HEK293T (cell line): ENCODE measurements at regions not wholly inside any gene's neighbourhood (a gene's known extent, or its start where the extent isn't known, plus 50 kb on each side); places are given as distances from the start of the nearest gene placed in this dataset.
"Not testable (repeated sequence)": the region's sequence is repeated elsewhere in the genome, so short reads cannot be mapped to it uniquely, and the experiment has no call there.

ENCODE experiments used
- CTCF ChIA-PET: fragments of 350-600 bp; formaldehyde crosslinking; extraction: SDS; loops from one replicate; lab custom pipeline; 2021; ENCODE audit warnings: antibody characterized with exemption, inconsistent platforms; lab: Yijun Ruan, JAX
- POLR2A ChIA-PET: fragments of 350-600 bp; formaldehyde crosslinking; extraction: SDS; loops from one replicate; lab custom pipeline; 2020; ENCODE audit warnings: antibody characterized with exemption, inconsistent platforms; lab: Yijun Ruan, JAX
- DNase-seq: peaks from one replicate; pipeline ENCODE4 v3.0.0; 2012; ENCODE audit warnings: mixed read lengths; ENCODE audit errors: extremely low spot score
- ARNT ChIP-seq: fragments of 450-650 bp; IDR thresholded peaks from 2 replicates; pipeline ENCODE4 v1.6.1; 2017; ENCODE audit warnings: mild to moderate bottlenecking
- BHLHE40 ChIP-seq: fragments of 450-650 bp; IDR thresholded peaks from 2 replicates; pipeline ENCODE4 v1.6.1; 2016; ENCODE audit warnings: mild to moderate bottlenecking, moderate library complexity, borderline replicate concordance
- CTBP1 ChIP-seq: fragments of 450-650 bp; IDR thresholded peaks from 2 replicates; pipeline ENCODE4 v1.6.1; 2016; ENCODE audit warnings: borderline replicate concordance
- ELF4 ChIP-seq: fragments of 450-650 bp; IDR thresholded peaks from 2 replicates; pipeline ENCODE4 v1.6.1; 2017; ENCODE audit warnings: antibody characterized with exemption
- FOXA1 ChIP-seq: fragments of 450-650 bp; IDR thresholded peaks from 2 replicates; pipeline ENCODE4 v1.6.1; 2016; ENCODE audit warnings: mild to moderate bottlenecking
- FOXK2 ChIP-seq: fragments of 450-650 bp; IDR thresholded peaks from 2 replicates; pipeline ENCODE4 v1.6.1; 2016; ENCODE audit warnings: mild to moderate bottlenecking
- FOXM1 ChIP-seq: fragments of 450-650 bp; IDR thresholded peaks from 2 replicates; pipeline ENCODE4 v1.6.1; 2017; ENCODE audit warnings: mild to moderate bottlenecking, borderline replicate concordance
- HDGF ChIP-seq: fragments of 450-650 bp; IDR thresholded peaks from 2 replicates; pipeline ENCODE4 v1.6.1; 2017; ENCODE audit warnings: antibody characterized with exemption, borderline replicate concordance
- L3MBTL2 ChIP-seq: fragments of 450-650 bp; conservative IDR thresholded peaks from 2 replicates; pipeline ENCODE4 v1.6.1; 2016; ENCODE audit warnings: mild to moderate bottlenecking
- LEF1 ChIP-seq: fragments of 450-650 bp; IDR thresholded peaks from 2 replicates; pipeline ENCODE4 v1.6.1; 2017; ENCODE audit warnings: mild to moderate bottlenecking, borderline replicate concordance
- NFRKB ChIP-seq: fragments of 450-650 bp; IDR thresholded peaks from 2 replicates; pipeline ENCODE4 v1.6.1; 2016; ENCODE audit warnings: mild to moderate bottlenecking, moderate library complexity
- SP1 ChIP-seq: fragments of 450-650 bp; IDR thresholded peaks from 2 replicates; pipeline ENCODE4 v1.6.1; 2017
- SUZ12 ChIP-seq: fragments of 450-650 bp; IDR thresholded peaks from 2 replicates; pipeline ENCODE4 v1.6.1; 2016; ENCODE audit warnings: mild to moderate bottlenecking
- TARDBP ChIP-seq: fragments of 450-650 bp; IDR thresholded peaks from 2 replicates; pipeline ENCODE4 v1.6.1; 2016
- ZNF384 ChIP-seq: fragments of 450-650 bp; IDR thresholded peaks from 2 replicates; pipeline ENCODE4 v1.6.1; 2016
- TF ChIP-seq, protein P1 (sequence below): fragments of 450-650 bp; IDR thresholded peaks from 2 replicates; pipeline ENCODE4 v1.6.1; 2016

DNA sequence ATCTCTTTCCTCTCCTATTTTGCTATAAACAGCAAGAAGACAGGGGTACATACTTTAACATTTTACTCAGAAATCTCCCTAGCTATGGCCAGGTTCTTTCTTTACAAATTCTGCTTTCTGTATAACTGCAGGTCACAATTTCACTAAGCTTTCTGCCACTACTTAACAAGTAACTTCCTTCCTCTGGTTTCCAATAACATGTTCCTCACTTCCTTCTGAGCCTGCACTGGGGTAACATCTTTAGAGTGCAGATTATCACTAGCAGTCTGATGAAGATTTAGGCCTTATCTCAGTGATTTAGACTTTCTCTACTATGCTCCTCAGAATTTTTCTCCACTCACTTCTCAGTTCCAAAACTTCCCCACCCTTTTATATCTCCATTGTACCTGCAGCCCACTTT lies 1930.5 kb upstream of the AGA start:
- no peak for TF ChIP-seq FOXM1
- no peak for TF ChIP-seq LEF1
- TF ChIP-seq FOXK2 = no peak
- ChIA-PET POLR2A (no interaction called here), CTCF (no interaction called here)
- DNase-seq = no peak

DNA sequence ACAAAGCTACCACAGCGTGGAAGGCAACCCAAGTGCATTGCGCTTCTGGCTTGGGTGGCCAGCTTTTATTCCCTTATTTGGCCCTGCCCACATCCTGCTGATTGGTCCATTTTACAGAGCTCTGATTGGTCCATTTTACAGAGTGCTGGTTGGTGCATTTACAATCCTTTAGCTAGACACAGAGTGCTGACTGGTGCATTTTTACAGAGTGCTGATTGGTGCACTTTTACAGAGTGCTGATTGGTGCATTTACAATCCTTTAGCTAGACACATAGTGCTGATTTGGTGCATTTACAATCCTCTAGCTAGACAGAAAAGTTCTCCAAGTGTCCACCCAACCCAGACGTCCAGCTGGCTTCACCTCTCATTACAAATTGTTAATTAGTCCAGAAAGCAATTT lies 1936.6 kb upstream of the AGA start:
- CTCF ChIA-PET, POLR2A ChIA-PET, DNase-seq: not testable (repeated sequence)

DNA sequence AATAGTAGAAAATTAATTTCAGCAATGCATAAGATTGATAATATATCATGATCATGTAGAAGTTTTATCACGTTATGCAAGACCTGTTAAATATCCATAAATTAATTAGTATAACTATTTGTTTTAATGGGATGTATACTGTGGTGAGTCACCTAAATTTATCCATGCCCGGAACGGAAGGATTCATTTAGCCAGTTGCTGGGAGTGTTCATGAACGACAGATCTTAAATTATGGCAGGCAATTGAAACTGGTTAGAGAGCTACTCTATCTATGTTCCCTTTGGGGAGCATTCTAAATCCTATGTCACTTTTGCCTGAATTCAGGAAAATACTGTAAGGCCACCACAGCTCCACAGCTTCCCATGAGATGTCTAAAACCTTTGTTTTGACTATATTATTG lies 1950.5 kb upstream of the AGA start:
- TF ChIP-seq LEF1 = no peak
- no peak for TF ChIP-seq ZNF384
- no peak for TF ChIP-seq ARNT
- TF ChIP-seq TARDBP = no peak
- no peak for TF ChIP-seq CTBP1
- TF ChIP-seq NFRKB = no peak
- TF ChIP-seq FOXK2 = no peak
- TF ChIP-seq SP1 = no peak
- TF ChIP-seq FOXA1 = no peak
- TF ChIP-seq FOXM1 = no peak
- TF ChIP-seq, protein P1, sequence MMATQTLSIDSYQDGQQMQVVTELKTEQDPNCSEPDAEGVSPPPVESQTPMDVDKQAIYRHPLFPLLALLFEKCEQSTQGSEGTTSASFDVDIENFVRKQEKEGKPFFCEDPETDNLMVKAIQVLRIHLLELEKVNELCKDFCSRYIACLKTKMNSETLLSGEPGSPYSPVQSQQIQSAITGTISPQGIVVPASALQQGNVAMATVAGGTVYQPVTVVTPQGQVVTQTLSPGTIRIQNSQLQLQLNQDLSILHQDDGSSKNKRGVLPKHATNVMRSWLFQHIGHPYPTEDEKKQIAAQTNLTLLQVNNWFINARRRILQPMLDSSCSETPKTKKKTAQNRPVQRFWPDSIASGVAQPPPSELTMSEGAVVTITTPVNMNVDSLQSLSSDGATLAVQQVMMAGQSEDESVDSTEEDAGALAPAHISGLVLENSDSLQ = no peak
- no peak for TF ChIP-seq BHLHE40
- no peak for TF ChIP-seq ELF4
- no peak for TF ChIP-seq SUZ12
- ChIA-PET CTCF (no interaction called here), POLR2A (no interaction called here)
- DNase-seq = no peak

DNA sequence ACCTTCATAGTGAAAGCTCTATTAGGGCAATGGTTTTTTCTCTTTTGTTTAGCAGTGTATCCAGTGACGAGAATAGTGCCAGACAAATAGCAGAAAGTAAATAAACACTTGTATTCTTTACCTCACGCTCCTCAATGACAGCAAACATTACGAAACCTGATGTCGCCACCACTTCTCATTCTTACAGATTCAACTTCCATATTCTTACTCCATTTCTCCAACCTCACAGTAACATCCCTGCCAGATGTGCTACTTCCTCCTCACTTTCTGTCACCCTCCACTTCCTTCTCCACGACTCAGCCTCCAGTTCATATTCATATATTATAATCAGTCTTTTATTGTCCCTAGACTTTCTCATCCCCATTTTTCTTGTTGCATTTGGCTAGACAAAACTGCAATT lies 1956.2 kb upstream of the AGA start:
- DNase-seq = no peak
- TF ChIP-seq FOXA1 (no peak), BHLHE40 (no peak), CTBP1 (no peak), TARDBP (no peak), SUZ12 (no peak), SP1 (no peak), ELF4 (no peak)
- TF ChIP-seq, protein P1 = no peak

DNA sequence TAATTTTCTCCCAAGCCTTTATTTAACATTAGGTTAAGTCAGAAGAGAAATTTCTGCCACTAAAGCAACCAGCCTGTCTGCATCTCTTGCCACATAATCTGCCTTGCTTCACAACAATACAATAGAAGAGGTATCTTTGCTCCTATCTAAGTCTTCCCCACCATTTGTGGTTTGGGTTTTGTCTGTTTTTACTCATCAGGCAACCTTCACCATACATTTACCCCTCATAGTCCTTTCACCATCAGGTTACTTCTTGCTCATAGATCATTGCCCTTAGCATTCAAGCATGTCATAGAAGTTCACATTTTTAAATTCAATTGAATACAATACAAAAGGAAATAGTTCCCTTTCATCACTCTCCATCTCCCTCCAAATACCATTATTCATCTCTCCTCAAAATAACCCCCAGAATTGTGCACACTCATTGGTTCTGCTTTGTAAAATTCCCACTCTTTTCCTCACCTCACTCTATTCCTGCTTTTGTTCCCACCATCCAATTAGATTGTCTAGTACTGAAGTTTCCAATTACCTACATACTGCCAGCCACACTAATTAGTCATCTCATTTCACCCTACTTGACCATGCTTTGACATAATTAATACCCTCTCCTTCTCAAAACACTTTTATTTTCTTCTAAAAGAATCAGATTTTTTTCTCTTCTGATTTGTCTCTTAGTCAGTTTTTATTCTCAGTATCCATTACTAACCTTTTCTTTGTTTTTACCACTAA lies 1957.0 kb upstream of the AGA start:
- POLR2A ChIA-PET = no interaction called here
- CTCF ChIA-PET = no interaction called here
- no peak for DNase-seq
- no peak for TF ChIP-seq SUZ12
- no peak for TF ChIP-seq L3MBTL2
- TF ChIP-seq NFRKB = no peak
- no peak for TF ChIP-seq BHLHE40
- TF ChIP-seq FOXA1 = no peak
- TF ChIP-seq ELF4 = no peak
- TF ChIP-seq FOXM1 = no peak
- TF ChIP-seq ARNT = no peak
- TF ChIP-seq, protein P1 = no peak
- TF ChIP-seq HDGF = no peak
- no peak for TF ChIP-seq TARDBP

More for the DNA sequence above, 1956.2 kb upstream of the AGA start:
- ChIA-PET POLR2A (no interaction called here), CTCF (no interaction called here)

DNA sequence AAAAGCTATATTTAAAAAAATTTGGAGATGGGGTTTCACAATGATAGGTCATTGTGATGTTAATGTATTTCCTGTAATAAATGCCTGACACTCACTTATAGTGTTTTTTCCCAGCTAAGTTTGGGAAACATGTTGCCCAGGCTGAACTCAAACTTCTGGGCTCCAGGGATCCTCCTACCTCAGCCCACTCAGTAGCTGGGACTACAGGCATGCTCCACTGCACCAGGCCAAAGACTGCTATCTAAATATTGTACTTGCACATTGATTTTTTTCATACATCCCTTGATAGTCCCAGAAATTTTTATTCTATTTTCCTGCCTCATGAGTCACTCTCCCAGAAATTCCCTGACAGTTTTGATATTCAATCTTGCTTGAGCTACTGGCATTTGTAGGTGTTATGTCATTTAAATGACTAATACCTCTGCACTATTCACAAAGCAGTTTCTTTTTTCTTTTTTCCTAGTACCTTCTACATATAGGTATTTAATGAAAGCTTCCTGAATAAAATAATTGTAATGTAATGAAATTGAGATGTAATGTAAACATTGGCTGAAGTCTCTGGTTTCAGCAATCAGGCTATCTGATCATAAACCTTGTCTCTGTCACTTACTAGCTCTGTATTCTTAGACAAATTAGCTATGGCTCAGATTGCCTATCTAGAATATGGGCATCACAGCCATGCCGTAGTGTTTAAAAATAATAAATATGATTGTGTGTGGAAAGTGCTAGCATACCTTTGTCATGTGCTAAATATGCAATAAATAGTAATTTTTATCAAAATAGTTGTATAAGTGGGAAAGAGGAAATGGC lies 1973.0 kb upstream of the AGA start:
- ChIA-PET CTCF (interaction anchor here (1.0 to 1.3 kb wide), 2 partner anchors 20 to 34 kb away, joined by 3 to 4 read pairs; no protein-coding TSS in a partner anchor), POLR2A (interaction anchor here (0.9 kb wide), 1 partner anchor 59 kb away, joined by 3 read pairs; no protein-coding TSS in a partner anchor)
- DNase-seq = no peak
- TF ChIP-seq NFRKB (no peak), SP1 (no peak), L3MBTL2 (no peak), FOXA1 (no peak), SUZ12 (no peak), ARNT (no peak), CTBP1 (no peak), TARDBP (no peak), ZNF384 (no peak), HDGF (no peak), LEF1 (no peak), FOXM1 (no peak), ELF4 (no peak), BHLHE40 (no peak), FOXK2 (no peak)
- TF ChIP-seq, protein P1 = no peak
